Neural cell (in vitro differentiated cells): ENCODE measurements at regions not wholly inside any gene's neighbourhood (a gene's known extent, or its start where the extent isn't known, plus 50 kb on each side); places are given as distances from the start of the nearest gene placed in this dataset.
A peak's percentile ranks its signal among the peaks of the same experiment; 100 is the strongest.

ENCODE experiments used
- H2AFZ ChIP-seq: fragments of 200-600, 300-800 bp; sonication (generic), shearing (Covaris generic); 2 replicates; pipeline ENCODE4 v1.6.0; 2014; ENCODE audit warnings: low read depth, mild to moderate bottlenecking, antibody characterized with exemption, low read length, moderate library complexity
- H3F3A ChIP-seq: fragments of 200-600 bp; shearing (Covaris generic); 2 replicates; pipeline ENCODE4 v1.6.1; 2016; ENCODE audit warnings: mild to moderate bottlenecking, moderate library complexity, mixed read lengths, antibody characterized with exemption, low read length; ENCODE audit not compliant: insufficient read depth, poor library complexity, severe bottlenecking
- H3K27ac ChIP-seq: fragments of 200-600, 300-800 bp; sonication (generic), shearing (Covaris generic); 2 replicates; pipeline ENCODE4 v1.5.1; 2014; ENCODE audit warnings: mild to moderate bottlenecking, low read length, moderate library complexity
- H3K27me3 ChIP-seq: fragments of 300-800, 200-600 bp; sonication (generic), shearing (Covaris generic); 2 replicates; pipeline ENCODE4 v1.6.0; 2014; ENCODE audit warnings: mild to moderate bottlenecking, low read depth, low read length, moderate library complexity; ENCODE audit not compliant: insufficient read depth
- H3K36me3 ChIP-seq: fragments of 300-800, 200-600 bp; sonication (generic), shearing (Covaris generic); 2 replicates; pipeline ENCODE4 v1.5.1; 2014; ENCODE audit warnings: mild to moderate bottlenecking, antibody characterized with exemption, low read length, moderate library complexity; ENCODE audit not compliant: insufficient read depth
- H3K4me2 ChIP-seq: fragments of 300-800, 200-600 bp; sonication (generic), shearing (Covaris generic); 2 replicates; pipeline ENCODE4 v1.6.0; 2014; ENCODE audit warnings: mild to moderate bottlenecking, low read length
- H3K4me3 ChIP-seq: fragments of 300-800, 200-600 bp; sonication (generic), shearing (Covaris generic); 2 replicates; pipeline ENCODE4 v1.5.1; 2014; ENCODE audit warnings: mild to moderate bottlenecking, low read length, moderate library complexity
- H3K79me2 ChIP-seq: fragments of 200-600 bp; shearing (Covaris generic); replicated peaks from 2 replicates; pipeline ENCODE4 v1.6.0; 2014; ENCODE audit warnings: mild to moderate bottlenecking, low read length, moderate library complexity; ENCODE audit not compliant: insufficient read depth
- H3K9ac ChIP-seq: fragments of 300-800, 200-600 bp; sonication (generic), shearing (Covaris generic); 2 replicates; pipeline ENCODE4 v1.6.1; 2016; ENCODE audit warnings: mild to moderate bottlenecking, low read length, mixed read lengths
- H3K9me2 ChIP-seq: fragments of 200-600 bp; shearing (Covaris generic); 2 replicates; pipeline ENCODE4 v1.6.1; 2016; ENCODE audit warnings: mild to moderate bottlenecking, low read length, mixed read lengths; ENCODE audit not compliant: insufficient read depth
- H3K9me3 ChIP-seq: fragments of 200-600, 300-800 bp; sonication (generic), shearing (Covaris generic); 2 replicates; pipeline ENCODE4 v1.6.1; 2016; ENCODE audit warnings: mild to moderate bottlenecking, mixed run types, low read length, moderate library complexity, mixed read lengths
- H4K20me1 ChIP-seq: fragments of 200-600 bp; shearing (Covaris generic); 2 replicates; pipeline ENCODE4 v1.6.1; 2016; ENCODE audit warnings: mild to moderate bottlenecking, mixed run types; ENCODE audit not compliant: insufficient read depth
- EP300 ChIP-seq: fragments of 450-650 bp; conservative IDR thresholded peaks from 2 replicates; pipeline ENCODE4 v1.6.1; 2014; ENCODE audit warnings: antibody characterized with exemption, mild to moderate bottlenecking, moderate library complexity; ENCODE audit not compliant: poor library complexity, severe bottlenecking
- EZH2 ChIP-seq: fragments of 200-600, 300-800 bp; shearing (Covaris generic), sonication (generic); IDR thresholded peaks from 2 replicates; pipeline ENCODE4 v1.6.1; 2014; ENCODE audit warnings: antibody characterized with exemption, low read length, borderline replicate concordance, mild to moderate bottlenecking; ENCODE audit not compliant: insufficient read depth, poor library complexity, severe bottlenecking
- MXI1 ChIP-seq: fragments of 450-650 bp; conservative IDR thresholded peaks from 2 replicates; pipeline ENCODE4 v1.6.1; 2014; ENCODE audit warnings: antibody characterized with exemption, mild to moderate bottlenecking; ENCODE audit not compliant: poor library complexity, severe bottlenecking
- POLR2AphosphoS5 ChIP-seq: IDR thresholded peaks from 2 replicates; pipeline ENCODE4 v1.6.1; 2012
- RAD21 ChIP-seq: fragments of 450-650 bp; conservative IDR thresholded peaks from 2 replicates; pipeline ENCODE4 v1.6.1; 2014; ENCODE audit warnings: antibody characterized with exemption, mild to moderate bottlenecking, moderate library complexity
- SMC3 ChIP-seq: fragments of 450-650 bp; conservative IDR thresholded peaks from 2 replicates; pipeline ENCODE4 v1.6.1; 2014; ENCODE audit warnings: antibody characterized with exemption, mild to moderate bottlenecking, moderate library complexity; ENCODE audit not compliant: poor library complexity
- TAF1 ChIP-seq: IDR thresholded peaks from 2 replicates; pipeline ENCODE4 v1.6.1; 2012; ENCODE audit warnings: low read depth
- TF ChIP-seq, protein P1 (sequence below): fragments of 450-650 bp; IDR thresholded peaks from 2 replicates; pipeline ENCODE4 v1.5.1; 2014; ENCODE audit warnings: antibody characterized with exemption, mild to moderate bottlenecking, moderate library complexity; ENCODE audit not compliant: poor library complexity, severe bottlenecking
- TF ChIP-seq, protein P2 (sequence below): IDR thresholded peaks from 2 replicates; pipeline ENCODE4 v1.6.1; 2012; ENCODE audit warnings: borderline replicate concordance

DNA sequence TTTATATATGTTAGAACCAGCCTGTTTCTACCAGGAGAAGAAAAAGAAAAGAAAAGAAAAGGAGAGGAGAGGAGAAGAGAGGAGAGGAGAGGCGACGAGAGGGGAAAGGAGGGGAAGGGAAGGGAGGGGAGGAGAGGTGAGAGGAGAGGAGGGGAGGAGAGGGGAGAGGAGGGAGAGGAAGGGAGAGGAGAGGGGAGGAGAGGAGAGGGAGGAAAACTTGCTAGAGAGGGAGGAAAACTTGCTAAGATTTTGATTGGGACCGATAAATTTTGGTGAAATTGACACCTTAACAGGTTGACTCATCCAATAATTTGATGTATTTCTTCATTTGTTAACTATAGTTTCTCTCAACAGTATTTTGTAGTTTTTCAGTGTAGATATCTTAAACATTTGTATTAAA, 164.0 kb upstream of the SYT1 start:
- no peak overlapping the region for H3K9ac ChIP-seq
- no peaks in the 10 kb centered on the region for H3K79me2 ChIP-seq
- H3K27ac ChIP-seq = no peak overlapping the region
- no peaks in the 10 kb centered on the region for H3K9me3 ChIP-seq
- no peak overlapping the region for H3K4me3 ChIP-seq
- TF ChIP-seq MXI1 = no peak
- no peak for TF ChIP-seq EZH2
- no peak for TF ChIP-seq RAD21
- no peak for TF ChIP-seq EP300
- H3K4me2 ChIP-seq = no peak overlapping the region
- H3K36me3 ChIP-seq = no peaks in the 10 kb centered on the region
- H4K20me1 ChIP-seq = no peaks in the 10 kb centered on the region
- H2AFZ ChIP-seq = no peak overlapping the region
- H3K9me2 ChIP-seq = no peaks in the 10 kb centered on the region
- no peaks in the 10 kb centered on the region for H3K27me3 ChIP-seq
- H3F3A ChIP-seq = no peaks in the 10 kb centered on the region

DNA sequence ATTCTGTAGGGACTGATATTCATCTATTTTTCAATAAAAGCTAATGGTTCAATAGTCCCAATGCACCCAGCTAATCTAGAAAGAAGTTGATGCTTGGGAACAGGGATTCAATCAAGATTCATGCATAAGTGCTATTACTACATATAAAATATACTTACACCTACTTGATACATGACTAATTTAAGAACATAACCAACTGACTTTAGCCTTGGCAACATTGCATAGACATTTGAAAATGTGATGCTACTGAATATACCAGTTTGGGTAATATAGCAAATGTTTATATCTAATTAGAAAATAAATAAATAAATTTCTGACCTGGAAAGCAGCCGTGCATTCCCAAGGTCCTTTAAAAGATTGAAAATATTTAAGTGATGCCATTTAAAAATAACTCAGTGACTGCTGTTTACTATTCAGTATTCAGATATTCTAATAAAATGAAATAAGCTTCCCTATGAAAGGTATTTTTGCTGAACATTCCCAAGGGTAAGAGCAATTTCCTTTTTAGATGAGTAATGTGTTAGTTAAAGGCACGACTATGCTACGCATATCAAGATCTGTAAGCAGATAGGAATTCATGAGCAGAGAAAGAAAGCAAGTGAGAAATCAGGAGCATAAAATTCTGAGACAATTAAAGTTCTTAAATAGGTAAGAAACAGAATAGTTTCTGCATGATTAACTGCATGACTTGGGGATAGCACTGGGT, 160.6 kb upstream of the SYT1 start:
- Histone ChIP-seq H3K9ac (no peak overlapping the region), H3K27me3 (no peaks in the 10 kb centered on the region), H3K27ac (no peak overlapping the region), H3K4me3 (no peak overlapping the region), H2AFZ (no peak overlapping the region), H3K36me3 (no peaks in the 10 kb centered on the region), H3F3A (no peaks in the 10 kb centered on the region), H3K9me3 (no peaks in the 10 kb centered on the region), H3K9me2 (no peaks in the 10 kb centered on the region), H3K79me2 (no peaks in the 10 kb centered on the region), H4K20me1 (no peaks in the 10 kb centered on the region), H3K4me2 (peak overlapping the region; percentile 3)
- no peak for TF ChIP-seq EP300
- TF ChIP-seq TAF1 = no peak
- no peak for TF ChIP-seq MXI1
- no peak for TF ChIP-seq EZH2
- TF ChIP-seq, protein P1, sequence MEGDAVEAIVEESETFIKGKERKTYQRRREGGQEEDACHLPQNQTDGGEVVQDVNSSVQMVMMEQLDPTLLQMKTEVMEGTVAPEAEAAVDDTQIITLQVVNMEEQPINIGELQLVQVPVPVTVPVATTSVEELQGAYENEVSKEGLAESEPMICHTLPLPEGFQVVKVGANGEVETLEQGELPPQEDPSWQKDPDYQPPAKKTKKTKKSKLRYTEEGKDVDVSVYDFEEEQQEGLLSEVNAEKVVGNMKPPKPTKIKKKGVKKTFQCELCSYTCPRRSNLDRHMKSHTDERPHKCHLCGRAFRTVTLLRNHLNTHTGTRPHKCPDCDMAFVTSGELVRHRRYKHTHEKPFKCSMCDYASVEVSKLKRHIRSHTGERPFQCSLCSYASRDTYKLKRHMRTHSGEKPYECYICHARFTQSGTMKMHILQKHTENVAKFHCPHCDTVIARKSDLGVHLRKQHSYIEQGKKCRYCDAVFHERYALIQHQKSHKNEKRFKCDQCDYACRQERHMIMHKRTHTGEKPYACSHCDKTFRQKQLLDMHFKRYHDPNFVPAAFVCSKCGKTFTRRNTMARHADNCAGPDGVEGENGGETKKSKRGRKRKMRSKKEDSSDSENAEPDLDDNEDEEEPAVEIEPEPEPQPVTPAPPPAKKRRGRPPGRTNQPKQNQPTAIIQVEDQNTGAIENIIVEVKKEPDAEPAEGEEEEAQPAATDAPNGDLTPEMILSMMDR = no peak
- TF ChIP-seq, protein P2, sequence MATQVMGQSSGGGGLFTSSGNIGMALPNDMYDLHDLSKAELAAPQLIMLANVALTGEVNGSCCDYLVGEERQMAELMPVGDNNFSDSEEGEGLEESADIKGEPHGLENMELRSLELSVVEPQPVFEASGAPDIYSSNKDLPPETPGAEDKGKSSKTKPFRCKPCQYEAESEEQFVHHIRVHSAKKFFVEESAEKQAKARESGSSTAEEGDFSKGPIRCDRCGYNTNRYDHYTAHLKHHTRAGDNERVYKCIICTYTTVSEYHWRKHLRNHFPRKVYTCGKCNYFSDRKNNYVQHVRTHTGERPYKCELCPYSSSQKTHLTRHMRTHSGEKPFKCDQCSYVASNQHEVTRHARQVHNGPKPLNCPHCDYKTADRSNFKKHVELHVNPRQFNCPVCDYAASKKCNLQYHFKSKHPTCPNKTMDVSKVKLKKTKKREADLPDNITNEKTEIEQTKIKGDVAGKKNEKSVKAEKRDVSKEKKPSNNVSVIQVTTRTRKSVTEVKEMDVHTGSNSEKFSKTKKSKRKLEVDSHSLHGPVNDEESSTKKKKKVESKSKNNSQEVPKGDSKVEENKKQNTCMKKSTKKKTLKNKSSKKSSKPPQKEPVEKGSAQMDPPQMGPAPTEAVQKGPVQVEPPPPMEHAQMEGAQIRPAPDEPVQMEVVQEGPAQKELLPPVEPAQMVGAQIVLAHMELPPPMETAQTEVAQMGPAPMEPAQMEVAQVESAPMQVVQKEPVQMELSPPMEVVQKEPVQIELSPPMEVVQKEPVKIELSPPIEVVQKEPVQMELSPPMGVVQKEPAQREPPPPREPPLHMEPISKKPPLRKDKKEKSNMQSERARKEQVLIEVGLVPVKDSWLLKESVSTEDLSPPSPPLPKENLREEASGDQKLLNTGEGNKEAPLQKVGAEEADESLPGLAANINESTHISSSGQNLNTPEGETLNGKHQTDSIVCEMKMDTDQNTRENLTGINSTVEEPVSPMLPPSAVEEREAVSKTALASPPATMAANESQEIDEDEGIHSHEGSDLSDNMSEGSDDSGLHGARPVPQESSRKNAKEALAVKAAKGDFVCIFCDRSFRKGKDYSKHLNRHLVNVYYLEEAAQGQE = no peak
- no peak for TF ChIP-seq RAD21
- no peak for TF ChIP-seq SMC3
- no peak for TF ChIP-seq POLR2AphosphoS5
